Neuron (in vitro differentiated cells): ENCODE measurements at regions not wholly inside any gene's neighbourhood (a gene's known extent, or its start where the extent isn't known, plus 50 kb on each side); places are given as distances from the start of the nearest gene placed in this dataset.
"Not testable (repeated sequence)": the region's sequence is repeated elsewhere in the genome, so short reads cannot be mapped to it uniquely, and the experiment has no call there.

Experiments used
- H2AFZ ChIP-seq: one replicate; pipeline ENCODE4 v1.6.1; 2013; ENCODE audit warnings: low read depth, mild to moderate bottlenecking, inconsistent platforms, low read length, moderate library complexity
- H3K27me3 ChIP-seq: one replicate; pipeline ENCODE4 v1.6.1; 2013; ENCODE audit warnings: low read length; ENCODE audit not compliant: insufficient read depth
- H3K36me3 ChIP-seq: one replicate; pipeline ENCODE4 v1.6.1; 2013; ENCODE audit warnings: low read length; ENCODE audit not compliant: insufficient read depth
- H3K4me1 ChIP-seq: one replicate; pipeline ENCODE4 v1.6.1; 2013; ENCODE audit warnings: low read length; ENCODE audit not compliant: insufficient read depth
- H3K4me3 ChIP-seq: 2 replicates; pipeline ENCODE4 v1.5.1; 2013; ENCODE audit warnings: mild to moderate bottlenecking, low read length, moderate library complexity
- H3K9me3 ChIP-seq: one replicate; pipeline ENCODE4 v1.6.1; 2013; ENCODE audit warnings: low read length

DNA sequence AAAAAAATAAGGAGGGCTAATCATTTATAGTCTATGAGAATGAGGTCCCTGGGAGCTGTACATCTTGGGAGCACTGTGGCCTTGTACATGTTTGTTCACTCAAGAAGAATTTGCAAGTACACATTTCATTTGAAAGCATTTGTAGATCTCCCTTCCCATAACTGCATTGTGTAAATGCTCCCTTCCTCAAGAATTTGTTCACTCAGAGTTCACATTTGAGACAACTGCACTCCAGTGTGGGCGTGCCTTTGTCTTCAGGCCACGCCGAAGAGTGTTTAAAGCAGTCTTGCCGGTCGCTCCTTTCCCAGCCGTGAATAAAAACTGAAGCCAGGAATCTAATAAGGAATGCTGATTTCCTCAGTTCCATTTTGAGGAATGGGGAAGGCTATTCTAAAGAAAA lies 291.1 kb upstream of the LYZL1 start:
- Histone ChIP-seq H2AFZ (no peak overlapping the region), H3K4me1 (no peaks in the 10 kb centered on the region)

DNA sequence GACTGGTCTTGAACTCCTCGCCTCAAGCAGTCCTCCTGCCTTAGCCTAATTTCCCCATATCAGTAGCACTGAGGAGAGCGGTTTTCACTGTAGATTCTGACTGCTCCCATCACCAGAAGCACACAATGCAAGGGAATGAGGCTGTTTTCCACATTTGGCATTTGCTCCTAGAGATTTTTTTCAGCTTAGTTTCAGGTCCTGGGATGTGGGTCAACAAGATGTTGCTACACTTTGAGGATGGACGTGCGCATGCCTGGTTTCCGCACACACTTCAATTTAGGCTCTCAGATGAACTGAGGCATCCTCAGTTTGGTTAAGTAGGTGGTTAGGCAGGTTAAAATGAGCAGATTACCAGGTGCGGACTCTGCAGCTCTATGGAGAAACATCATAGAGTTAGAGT lies 287.1 kb upstream of the LYZL1 start:
- Histone ChIP-seq H3K4me3 (no peak overlapping the region), H3K27me3 (no peaks in the 10 kb centered on the region), H2AFZ (no peak overlapping the region), H3K9me3 (no peaks in the 10 kb centered on the region), H3K36me3 (no peaks in the 10 kb centered on the region), H3K4me1 (no peaks in the 10 kb centered on the region)

More for the DNA sequence above, 291.1 kb upstream of the LYZL1 start:
- Histone ChIP-seq H3K9me3 (no peaks in the 10 kb centered on the region), H3K36me3 (no peaks in the 10 kb centered on the region), H3K27me3 (no peaks in the 10 kb centered on the region), H3K4me3 (no peak overlapping the region)

DNA sequence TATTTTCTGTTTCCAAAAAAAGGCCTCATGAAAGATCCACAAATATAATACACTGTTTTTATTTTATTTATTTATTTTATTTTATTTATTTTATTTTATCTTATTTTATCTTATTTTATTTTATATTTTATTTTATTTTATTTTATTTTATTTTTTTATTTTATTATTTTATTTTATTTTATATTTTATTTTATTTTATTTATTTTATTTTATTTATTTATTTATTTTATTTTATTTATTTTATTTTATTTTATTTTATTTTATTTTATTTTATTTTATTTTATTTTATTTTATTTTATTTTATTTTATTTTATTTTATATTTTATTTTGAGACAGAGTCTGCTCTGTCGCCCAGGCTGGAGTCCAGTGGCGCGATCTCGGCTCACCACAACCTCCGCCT lies 285.9 kb upstream of the LYZL1 start:
- H2AFZ ChIP-seq, H3K36me3 ChIP-seq, H3K9me3 ChIP-seq, H3K4me1 ChIP-seq, H3K4me3 ChIP-seq, H3K27me3 ChIP-seq: not testable (repeated sequence)

DNA sequence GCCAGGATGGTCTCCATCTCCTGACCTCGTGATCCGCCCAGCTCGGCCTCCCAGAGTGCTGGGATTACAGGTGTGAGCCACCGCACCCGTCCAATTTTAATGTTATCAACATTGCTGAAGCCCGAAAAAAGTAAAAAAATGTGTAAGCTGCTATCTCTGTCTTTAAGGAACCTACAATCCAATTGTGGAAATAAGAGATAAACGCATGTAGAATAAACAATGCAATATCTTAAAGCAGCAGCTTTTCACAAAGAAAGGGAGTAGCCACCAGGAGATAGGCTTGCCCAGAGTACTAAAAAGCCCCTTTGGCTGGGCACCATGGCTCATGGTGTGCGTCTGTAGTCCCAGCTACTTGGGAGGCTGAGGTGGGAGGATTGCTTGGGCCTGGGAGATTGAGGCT lies 282.9 kb upstream of the LYZL1 start:
- Histone ChIP-seq H3K4me1 (no peaks in the 10 kb centered on the region), H3K36me3 (no peaks in the 10 kb centered on the region), H3K27me3 (no peaks in the 10 kb centered on the region), H3K4me3 (no peak overlapping the region), H2AFZ (no peak overlapping the region), H3K9me3 (no peaks in the 10 kb centered on the region)

DNA sequence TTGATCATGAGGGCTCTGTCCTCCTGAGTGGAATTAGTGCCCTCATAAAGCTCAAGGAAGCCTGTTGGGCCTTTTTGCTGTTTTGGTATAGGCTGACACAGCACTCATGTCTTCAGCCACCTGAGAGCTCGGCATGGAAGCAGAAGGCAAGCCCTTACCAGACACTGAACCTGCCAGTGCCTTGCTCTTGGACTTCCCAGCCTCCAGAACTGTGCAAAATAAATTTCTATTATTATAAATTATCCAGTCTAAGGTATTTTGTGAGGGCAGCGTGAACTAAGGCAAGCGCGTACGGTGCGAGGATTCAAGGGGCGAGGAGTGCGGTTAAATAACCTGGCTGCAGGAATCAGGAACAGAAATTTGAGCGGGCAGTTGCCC lies 281.5 kb upstream of the LYZL1 start:
- no peak overlapping the region for H3K4me3 ChIP-seq
- no peaks in the 10 kb centered on the region for H3K9me3 ChIP-seq
- H3K27me3 ChIP-seq = no peaks in the 10 kb centered on the region
- no peaks in the 10 kb centered on the region for H3K4me1 ChIP-seq
- no peaks in the 10 kb centered on the region for H3K36me3 ChIP-seq
- H2AFZ ChIP-seq = no peak overlapping the region

DNA sequence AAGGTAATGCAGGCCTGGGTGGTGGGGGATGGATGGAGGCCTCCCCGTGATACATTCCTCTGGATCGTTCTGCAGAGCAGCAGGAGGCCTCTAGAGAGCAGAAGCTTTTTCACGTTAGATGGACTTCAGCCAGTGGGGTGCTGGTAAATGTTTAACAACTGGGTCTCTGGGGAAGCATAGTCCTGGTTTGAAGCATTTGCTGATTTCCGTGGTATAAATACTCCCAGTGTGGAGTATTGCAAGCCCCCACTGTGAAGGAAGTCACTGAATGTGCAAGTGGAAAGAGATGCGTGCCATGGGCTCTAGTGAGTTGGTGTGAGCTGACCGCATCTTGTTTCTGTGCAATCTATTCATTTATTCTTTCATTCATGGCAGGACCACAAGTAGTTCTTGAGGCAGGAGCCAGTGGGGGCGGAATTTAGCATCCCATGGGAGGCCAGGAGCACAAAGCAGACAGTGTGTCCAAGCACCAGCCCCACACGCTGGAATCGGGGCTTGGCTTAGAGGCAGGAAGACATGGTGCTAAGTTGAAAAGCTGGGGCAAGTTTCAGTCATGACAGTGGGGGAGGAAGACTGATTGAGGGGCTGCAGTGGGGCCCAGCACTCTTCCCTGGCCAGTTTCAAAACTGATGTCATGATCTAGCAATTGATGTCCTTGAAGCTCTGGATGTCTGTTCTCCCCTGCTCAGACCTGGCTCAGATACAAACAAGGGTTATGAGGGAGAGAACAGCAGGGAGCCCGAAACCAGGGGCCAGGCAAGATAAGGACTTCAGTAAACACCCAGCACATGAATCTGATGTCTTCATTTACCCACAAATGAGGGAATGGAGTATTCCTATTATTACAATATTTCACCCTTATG lies 280.9 kb upstream of the LYZL1 start:
- Histone ChIP-seq H3K27me3 (no peaks in the 10 kb centered on the region), H3K36me3 (no peaks in the 10 kb centered on the region), H3K4me3 (no peak overlapping the region), H3K4me1 (no peaks in the 10 kb centered on the region), H2AFZ (no peak overlapping the region), H3K9me3 (no peaks in the 10 kb centered on the region)

DNA sequence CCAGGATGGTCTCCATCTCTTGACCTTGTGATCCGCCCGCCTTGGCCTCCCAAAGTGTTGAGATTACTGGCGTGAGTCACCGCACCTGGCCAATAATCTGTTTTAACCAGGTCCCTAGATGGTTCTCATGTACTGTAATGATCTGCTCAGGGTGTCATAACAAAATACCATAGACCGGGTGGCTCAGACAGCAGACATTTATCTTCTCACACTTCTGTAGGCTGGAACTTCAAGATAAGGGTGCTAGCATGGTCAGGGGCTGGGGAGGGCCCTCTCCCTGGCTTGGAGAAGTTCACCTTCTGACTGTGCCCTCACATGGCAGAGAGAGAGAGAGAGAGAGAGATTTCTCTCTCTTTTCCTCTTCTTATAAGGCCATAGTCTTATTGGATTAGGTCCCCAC lies 279.4 kb upstream of the LYZL1 start:
- H3K9me3 ChIP-seq = no peaks in the 10 kb centered on the region
- no peaks in the 10 kb centered on the region for H3K27me3 ChIP-seq
- no peak overlapping the region for H2AFZ ChIP-seq
- no peaks in the 10 kb centered on the region for H3K36me3 ChIP-seq
- H3K4me3 ChIP-seq = no peak overlapping the region
- no peaks in the 10 kb centered on the region for H3K4me1 ChIP-seq

DNA sequence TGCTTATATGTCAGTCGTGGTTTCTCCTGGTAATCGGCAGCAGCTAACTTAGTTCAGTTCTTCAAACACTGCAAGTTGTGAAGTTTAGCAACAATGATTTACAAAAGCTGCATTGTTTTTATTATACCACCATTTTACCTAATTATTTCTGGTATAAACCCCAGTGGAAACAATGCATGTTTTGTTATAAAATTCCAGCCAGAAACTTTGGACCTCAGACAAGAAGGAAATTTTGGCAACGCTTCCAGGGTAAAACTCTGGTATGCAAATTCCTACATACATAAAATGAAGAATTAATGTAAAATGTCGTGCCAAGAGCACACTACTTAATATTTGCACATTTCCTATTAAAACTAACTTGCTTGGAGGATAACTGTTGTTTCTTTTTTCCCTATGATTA lies 277.4 kb upstream of the LYZL1 start:
- H3K9me3 ChIP-seq = no peaks in the 10 kb centered on the region
- no peaks in the 10 kb centered on the region for H3K36me3 ChIP-seq
- H3K4me3 ChIP-seq = no peak overlapping the region
- H3K27me3 ChIP-seq = no peaks in the 10 kb centered on the region
- no peak overlapping the region for H2AFZ ChIP-seq
- no peaks in the 10 kb centered on the region for H3K4me1 ChIP-seq

DNA sequence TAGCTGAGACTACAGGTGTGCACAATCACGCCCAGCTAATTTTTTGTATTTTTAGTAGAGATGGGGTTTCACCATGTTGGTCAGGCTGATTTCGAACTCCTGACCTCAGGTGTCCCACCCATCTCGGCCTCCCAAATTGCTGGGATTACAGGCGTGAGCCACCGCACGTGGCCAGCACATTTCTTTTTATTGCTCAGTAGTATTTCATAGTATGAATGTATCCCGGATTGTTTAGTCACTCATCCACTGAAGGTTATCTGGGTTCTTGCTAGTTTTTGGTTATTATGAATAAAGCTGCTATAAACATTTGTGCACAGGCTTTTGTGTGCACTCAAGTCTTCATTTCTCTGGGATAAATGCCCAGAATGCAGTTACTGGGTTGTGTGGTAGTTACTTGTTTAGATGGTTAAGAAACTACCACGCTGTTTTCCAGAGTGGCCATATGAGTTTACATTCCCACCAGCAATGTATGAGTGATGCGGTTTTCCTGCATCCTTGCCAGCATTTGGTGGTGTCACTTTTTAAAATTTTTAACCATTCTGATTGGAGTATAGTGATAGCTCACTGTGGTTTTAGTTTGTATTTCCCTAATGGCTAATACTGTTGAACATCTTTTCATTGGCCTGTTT lies 275.8 kb upstream of the LYZL1 start:
- Histone ChIP-seq H3K27me3 (no peaks in the 10 kb centered on the region), H3K9me3 (no peaks in the 10 kb centered on the region), H3K36me3 (no peaks in the 10 kb centered on the region), H3K4me3 (no peak overlapping the region), H3K4me1 (no peaks in the 10 kb centered on the region), H2AFZ (no peak overlapping the region)

DNA sequence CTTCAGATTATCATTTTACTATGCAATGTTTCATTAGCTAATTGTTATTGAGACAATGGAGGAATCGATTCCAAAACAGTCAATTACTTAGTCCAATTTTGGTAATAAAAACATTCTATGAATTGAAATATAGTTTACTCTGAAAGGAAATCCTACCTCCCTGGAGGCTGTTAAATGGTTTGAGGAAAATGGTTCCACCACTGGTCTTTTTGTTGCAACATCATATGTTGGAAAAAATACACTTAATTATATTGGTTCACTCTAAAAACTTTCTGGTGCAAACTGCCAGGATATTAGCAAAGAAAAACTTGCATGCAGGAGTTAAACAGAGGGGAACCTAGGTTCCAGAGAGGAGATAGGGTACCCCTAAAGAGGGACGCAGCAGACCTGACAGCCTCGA lies 267.3 kb upstream of the LYZL1 start:
- no peaks in the 10 kb centered on the region for H3K27me3 ChIP-seq
- no peak overlapping the region for H2AFZ ChIP-seq
- H3K4me3 ChIP-seq = no peak overlapping the region
- H3K4me1 ChIP-seq = no peaks in the 10 kb centered on the region
- H3K36me3 ChIP-seq = no peaks in the 10 kb centered on the region
- H3K9me3 ChIP-seq = no peaks in the 10 kb centered on the region

DNA sequence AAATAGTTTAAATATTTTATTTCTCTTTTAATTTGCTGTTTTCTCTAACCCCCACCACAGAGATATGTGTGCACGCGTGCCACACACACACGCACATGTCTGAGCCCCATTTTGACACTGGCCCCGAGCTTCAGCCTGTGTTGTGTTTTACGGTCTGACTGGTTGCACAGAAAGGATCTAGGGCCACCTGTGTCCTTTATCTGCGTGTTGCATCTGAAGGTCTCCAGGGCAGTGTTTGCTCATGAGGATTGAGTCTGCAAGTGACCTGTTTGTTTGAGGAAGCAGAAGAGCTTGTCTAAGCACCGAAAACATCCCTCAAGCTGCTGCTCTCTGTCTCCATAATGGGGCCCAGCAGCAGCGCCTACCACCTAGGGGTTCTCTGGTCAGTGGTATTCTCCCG lies 266.4 kb upstream of the LYZL1 start:
- no peaks in the 10 kb centered on the region for H3K36me3 ChIP-seq
- no peak overlapping the region for H3K4me3 ChIP-seq
- H2AFZ ChIP-seq = no peak overlapping the region
- no peaks in the 10 kb centered on the region for H3K27me3 ChIP-seq
- no peaks in the 10 kb centered on the region for H3K4me1 ChIP-seq
- no peaks in the 10 kb centered on the region for H3K9me3 ChIP-seq

DNA sequence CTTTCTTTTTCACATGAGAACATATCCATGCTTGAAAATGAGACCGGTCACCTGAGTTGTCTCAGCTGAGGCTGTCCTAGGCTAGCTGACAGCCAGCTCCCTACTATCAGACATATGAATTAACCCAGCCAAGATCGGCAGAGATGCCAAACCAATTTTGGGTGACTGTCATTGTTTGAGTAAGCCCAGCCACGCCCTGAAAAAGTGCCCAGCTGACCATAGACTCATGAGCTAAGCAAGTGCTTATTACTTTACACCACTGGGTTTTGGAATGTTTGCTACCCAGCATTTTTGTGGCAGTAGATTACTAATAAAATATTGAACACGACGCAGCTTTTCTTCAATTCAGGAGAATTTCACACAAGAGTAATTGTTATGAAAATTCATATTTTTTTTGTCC lies 265.2 kb upstream of the LYZL1 start:
- Histone ChIP-seq H3K9me3 (no peaks in the 10 kb centered on the region), H3K27me3 (no peaks in the 10 kb centered on the region), H3K4me1 (no peaks in the 10 kb centered on the region), H3K4me3 (no peak overlapping the region), H2AFZ (no peak overlapping the region), H3K36me3 (no peaks in the 10 kb centered on the region)

DNA sequence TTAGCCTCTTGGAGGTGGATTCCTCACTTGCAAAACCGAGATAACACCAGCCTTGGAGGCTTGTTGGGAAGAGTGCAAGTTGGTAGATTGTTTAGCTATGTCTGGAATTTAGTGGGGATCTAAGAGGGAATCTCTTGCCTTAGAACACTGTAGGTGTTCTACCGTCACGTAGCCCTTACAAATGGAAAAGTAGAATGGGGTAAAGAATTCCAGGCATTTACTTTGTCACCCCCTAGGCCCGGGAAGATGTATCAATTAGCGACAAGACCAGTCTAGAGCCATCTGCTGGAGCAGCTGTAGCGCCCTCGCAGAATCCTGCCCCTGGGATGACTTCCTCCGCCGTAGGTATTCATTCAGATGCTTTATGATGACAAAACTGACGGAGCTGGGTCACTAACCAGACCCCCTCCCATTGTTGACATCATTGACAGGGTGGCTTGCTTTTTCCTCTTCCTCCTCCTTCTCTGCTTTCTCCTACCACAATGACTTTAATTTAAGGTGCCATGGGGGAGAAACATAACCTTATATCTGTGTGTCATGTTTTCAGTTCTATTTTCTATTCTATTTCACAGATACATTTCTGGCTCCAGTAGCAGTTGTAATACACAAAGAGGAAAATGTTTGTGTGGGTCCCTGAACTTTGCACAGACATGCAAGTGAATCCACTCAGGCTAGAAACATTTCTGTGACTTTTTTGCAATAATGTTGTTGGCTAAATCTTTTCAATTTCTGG lies 262.6 kb upstream of the LYZL1 start:
- no peak overlapping the region for H2AFZ ChIP-seq
- H3K4me1 ChIP-seq = no peaks in the 10 kb centered on the region
- no peak overlapping the region for H3K4me3 ChIP-seq
- H3K36me3 ChIP-seq = no peaks in the 10 kb centered on the region
- H3K9me3 ChIP-seq = no peaks in the 10 kb centered on the region
- H3K27me3 ChIP-seq = no peaks in the 10 kb centered on the region
